ENCODE measurements at regions not wholly inside any gene's neighbourhood (a gene's known extent, or its start where the extent isn't known, plus 50 kb on each side); places are given as distances from the start of the nearest gene placed in this dataset.

DNA sequence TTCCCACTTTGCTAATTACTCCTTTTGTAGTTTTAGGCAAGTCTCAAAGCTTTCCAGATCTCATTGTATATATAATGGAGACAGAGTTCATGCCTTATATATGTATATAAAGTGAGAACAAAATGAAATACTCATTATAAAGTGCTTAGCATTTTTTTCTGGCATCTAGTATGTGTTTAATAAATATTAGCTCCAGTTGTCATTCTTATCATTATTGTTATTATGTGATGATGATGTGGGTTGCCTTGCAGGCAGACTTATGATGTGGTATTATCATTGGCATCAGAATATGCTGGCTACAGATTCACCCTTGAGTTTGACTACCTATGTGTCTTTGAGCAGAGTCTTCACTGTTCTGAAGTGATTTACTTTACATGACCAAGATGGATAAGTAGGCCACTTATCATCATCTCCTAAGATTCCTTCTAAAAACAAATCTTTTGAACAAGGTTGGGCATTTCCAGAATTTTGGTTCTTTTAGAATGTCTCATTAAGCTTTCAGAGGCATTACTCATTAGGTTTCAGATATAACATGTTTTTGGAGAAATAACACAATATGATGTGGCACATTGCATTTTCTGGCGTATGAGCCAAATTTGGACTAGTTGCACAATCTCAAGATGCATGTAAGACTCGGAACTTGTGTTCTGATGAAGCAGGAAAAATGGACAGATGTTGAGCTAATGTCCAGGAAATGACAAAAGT lies 145.6 kb upstream of the TNC start:
- ATAC-seq = no peak
- no peaks in the 10 kb centered on the region for H3K79me2 ChIP-seq (ENCODE audit: insufficient read depth, low read length)
- intact Hi-C loops (cut with micrococcal nuclease; ENCODE audit: unreplicated experiment) (no loop called here), in situ Hi-C loops (cut with HindIII; ENCODE audit: extremely low pct_ligation_motif_present, low pct_unique_long_range_greater_than_20kb) (no loop called here)
- no peaks in the 10 kb centered on the region for H3K36me3 ChIP-seq (replicated peaks in 1 of 2; ENCODE audit: control insufficient read depth in 1 of 2, insufficient read depth in 2 of 2, low read length in 2 of 2)
- no TSS peak for BruUV-seq (replicated peaks)
- WGBS (ENCODE audit: low lambda C conversion rate) = 0% methylated on average over 2 of the region's 2 CpGs
- no peaks in the 10 kb centered on the region for H3K4me1 ChIP-seq (ENCODE audit: insufficient read depth, low read length)
- H4K20me1 ChIP-seq (ENCODE audit: insufficient read depth, low read length) = no peaks in the 10 kb centered on the region
- FAIRE-seq = no peak
- no peak overlapping the region for H3K27ac ChIP-seq (ENCODE audit: extremely low read length, insufficient read depth, low read length)
- H3K4me3 ChIP-seq (replicated peaks in 1 of 3; ENCODE audit: insufficient read depth in 1 of 3, low read depth in 2 of 3, low read length in 3 of 3) = no peak overlapping the region
- no peak overlapping the region for H2AFZ ChIP-seq (ENCODE audit: low read length)
- no peaks in the 10 kb centered on the region for H3K9me3 ChIP-seq (ENCODE audit: low read length)
- no peak for DNase-seq (ENCODE audit: low spot score)
- ChIA-PET CTCF (ENCODE audit: low intra/inter-chr PET ratio, low total read pairs) (no interaction called here), POLR2A (no interaction called here)
- H3K4me2 ChIP-seq (ENCODE audit: low read depth, low read length) = no peak overlapping the region
- H3K27me3 ChIP-seq (ENCODE audit: control insufficient read depth in 1 of 2, insufficient read depth in 2 of 2, low read length in 2 of 2) = no peaks in the 10 kb centered on the region
- no peak overlapping the region for H3K9ac ChIP-seq (ENCODE audit: insufficient read depth, low read depth, low read length)
- TF ChIP-seq SP1 (IDR thresholded peaks at IDR 0.05) (no peak), SP1 (CRISPR knock-in tag; IDR thresholded peaks at IDR 0.05) (no peak), KLF15 (CRISPR knock-in tag; IDR thresholded peaks at IDR 0.05; ENCODE audit: borderline replicate concordance) (no peak), ZBTB3 (CRISPR knock-in tag; IDR thresholded peaks at IDR 0.05; ENCODE audit: borderline replicate concordance, low read depth) (no peak), XRCC5 (optimal IDR thresholded peaks at IDR 0.05; ENCODE audit: low read length) (no peak), PHF21A (CRISPR knock-in tag; IDR thresholded peaks at IDR 0.05) (no peak), PHF20 (CRISPR knock-in tag; IDR thresholded peaks at IDR 0.05) (no peak), ZSCAN22 (CRISPR knock-in tag; IDR thresholded peaks at IDR 0.05) (no peak), ZFP36 (IDR thresholded peaks at IDR 0.05; ENCODE audit: borderline replicate concordance, low read depth, low read length, partially characterized antibody) (no peak), EHMT2 (IDR thresholded peaks at IDR 0.05; ENCODE audit: borderline replicate concordance, low read depth, low read length) (no peak), SRY (CRISPR knock-in tag; IDR thresholded peaks at IDR 0.05) (no peak), ZNF552 (CRISPR knock-in tag; IDR thresholded peaks at IDR 0.05; ENCODE audit: borderline replicate concordance) (no peak), HDAC1 (CRISPR knock-in tag; IDR thresholded peaks at IDR 0.05) (no peak), KMT2B (CRISPR knock-in tag; IDR thresholded peaks at IDR 0.05) (no peak), POLR2G (IDR thresholded peaks at IDR 0.05; ENCODE audit: low read depth, low read length) (no peak), ZNF484 (CRISPR knock-in tag; IDR thresholded peaks at IDR 0.05; ENCODE audit: borderline replicate concordance, low read depth) (no peak)
- TF ChIP-seq, protein P1, sequence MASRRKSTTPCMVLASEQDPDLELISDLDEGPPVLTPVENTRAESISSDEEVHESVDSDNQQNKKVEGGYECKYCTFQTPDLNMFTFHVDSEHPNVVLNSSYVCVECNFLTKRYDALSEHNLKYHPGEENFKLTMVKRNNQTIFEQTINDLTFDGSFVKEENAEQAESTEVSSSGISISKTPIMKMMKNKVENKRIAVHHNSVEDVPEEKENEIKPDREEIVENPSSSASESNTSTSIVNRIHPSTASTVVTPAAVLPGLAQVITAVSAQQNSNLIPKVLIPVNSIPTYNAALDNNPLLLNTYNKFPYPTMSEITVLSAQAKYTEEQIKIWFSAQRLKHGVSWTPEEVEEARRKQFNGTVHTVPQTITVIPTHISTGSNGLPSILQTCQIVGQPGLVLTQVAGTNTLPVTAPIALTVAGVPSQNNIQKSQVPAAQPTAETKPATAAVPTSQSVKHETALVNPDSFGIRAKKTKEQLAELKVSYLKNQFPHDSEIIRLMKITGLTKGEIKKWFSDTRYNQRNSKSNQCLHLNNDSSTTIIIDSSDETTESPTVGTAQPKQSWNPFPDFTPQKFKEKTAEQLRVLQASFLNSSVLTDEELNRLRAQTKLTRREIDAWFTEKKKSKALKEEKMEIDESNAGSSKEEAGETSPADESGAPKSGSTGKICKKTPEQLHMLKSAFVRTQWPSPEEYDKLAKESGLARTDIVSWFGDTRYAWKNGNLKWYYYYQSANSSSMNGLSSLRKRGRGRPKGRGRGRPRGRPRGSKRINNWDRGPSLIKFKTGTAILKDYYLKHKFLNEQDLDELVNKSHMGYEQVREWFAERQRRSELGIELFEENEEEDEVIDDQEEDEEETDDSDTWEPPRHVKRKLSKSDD (CRISPR knock-in tag; IDR thresholded peaks at IDR 0.05; ENCODE audit: low read depth) = no peak
- TF ChIP-seq, protein P2, sequence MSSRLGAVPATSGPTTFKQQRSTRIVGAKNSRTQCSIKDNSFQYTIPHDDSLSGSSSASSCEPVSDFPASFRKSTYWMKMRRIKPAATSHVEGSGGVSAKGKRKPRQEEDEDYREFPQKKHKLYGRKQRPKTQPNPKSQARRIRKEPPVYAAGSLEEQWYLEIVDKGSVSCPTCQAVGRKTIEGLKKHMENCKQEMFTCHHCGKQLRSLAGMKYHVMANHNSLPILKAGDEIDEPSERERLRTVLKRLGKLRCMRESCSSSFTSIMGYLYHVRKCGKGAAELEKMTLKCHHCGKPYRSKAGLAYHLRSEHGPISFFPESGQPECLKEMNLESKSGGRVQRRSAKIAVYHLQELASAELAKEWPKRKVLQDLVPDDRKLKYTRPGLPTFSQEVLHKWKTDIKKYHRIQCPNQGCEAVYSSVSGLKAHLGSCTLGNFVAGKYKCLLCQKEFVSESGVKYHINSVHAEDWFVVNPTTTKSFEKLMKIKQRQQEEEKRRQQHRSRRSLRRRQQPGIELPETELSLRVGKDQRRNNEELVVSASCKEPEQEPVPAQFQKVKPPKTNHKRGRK (CRISPR knock-in tag; IDR thresholded peaks at IDR 0.05) = no peak
